B cell (primary cell): ENCODE measurements at regions not wholly inside any gene's neighbourhood (a gene's known extent, or its start where the extent isn't known, plus 50 kb on each side); places are given as distances from the start of the nearest gene placed in this dataset.

Experiments
- ATAC-seq: fragments of 200-7000 bp; cut with Tn5 transposase; one replicate; pipeline ENCODE4 v1.10.0; 2021; ENCODE audit warnings: low read depth, mild to moderate bottlenecking, moderate number of reproducible peaks, moderate library complexity
- CTCF ChIA-PET: fragments of 350-600 bp; sonication (Branson Sonifier 250); formaldehyde crosslinking; loops from one replicate; lab custom pipeline; 2021; ENCODE audit warnings: antibody characterized with exemption, inconsistent platforms; lab: Charles Lee
- POLR2A ChIA-PET: fragments of 350-600 bp; sonication (Branson Sonifier 250); formaldehyde crosslinking; loops from one replicate; lab custom pipeline; 2021; ENCODE audit warnings: antibody characterized with exemption; lab: Charles Lee
- DNase-seq: peaks from one replicate; pipeline ENCODE4 v3.0.0; 2013
- H2AFZ ChIP-seq: 2 replicates; pipeline ENCODE4 v1.6.1; 2012; ENCODE audit warnings: mild to moderate bottlenecking, low read depth, low read length; ENCODE audit not compliant: insufficient read depth, poor library complexity, severe bottlenecking
- H3K27ac ChIP-seq, 2 donors: 1 replicate in 1 of 2; 2 replicates in 1 of 2; pipeline ENCODE4 v1.5.1; 2012 to 2013; ENCODE audit warnings: low read length in 2 of 2, mild to moderate bottlenecking in 2 of 2, moderate library complexity in 1 of 2
- H3K27me3 ChIP-seq, 4 experiments: fragments of 200-600 bp in 1 of 4; sonication (generic) in 1 of 4; replicated peaks in 1 of 4; 1 replicate in 2 of 4; 2 replicates in 2 of 4; pipeline versions ENCODE4 v1.6.1 to v1.7.0; 2013 to 2016; ENCODE audit warnings: low read length in 3 of 4, mild to moderate bottlenecking in 2 of 4, mixed read lengths in 1 of 4, moderate library complexity in 1 of 4; ENCODE audit not compliant: insufficient read depth in 4 of 4, control insufficient read depth in 3 of 4; ENCODE audit errors: control extremely low read depth in 1 of 4
- H3K36me3 ChIP-seq, 2 experiments: replicated peaks in 1 of 2; 1 replicate in 1 of 2; 2 replicates in 1 of 2; pipeline versions ENCODE4 v1.6.1 to v1.7.1; 2013; ENCODE audit warnings: low read length in 1 of 2; ENCODE audit not compliant: insufficient read depth in 2 of 2, control insufficient read depth in 1 of 2; ENCODE audit errors: control extremely low read depth in 1 of 2, extremely low read depth in 1 of 2
- H3K4me1 ChIP-seq, 2 donors: fragments of 200-600 bp in 1 of 2; sonication (generic) in 1 of 2; 1 replicate in 1 of 2; 2 replicates in 1 of 2; pipeline versions ENCODE4 v1.5.1 to v1.6.1; 2013 to 2017; ENCODE audit warnings: low read length in 2 of 2; ENCODE audit not compliant: control insufficient read depth in 2 of 2, insufficient read depth in 2 of 2
- H3K4me2 ChIP-seq: replicated peaks from 2 replicates; pipeline ENCODE3; 2012; ENCODE audit warnings: mild to moderate bottlenecking, low read depth, low read length; ENCODE audit not compliant: poor library complexity, severe bottlenecking
- H3K4me3 ChIP-seq, 5 experiments: fragments of 200-600 bp in 1 of 5; sonication (generic) in 1 of 5; 1 replicate in 3 of 5; 2 replicates in 2 of 5; pipeline versions ENCODE4 v1.5.1 to v1.7.0; 2011 to 2016; ENCODE audit warnings: low read length in 4 of 5, mild to moderate bottlenecking in 4 of 5, low read depth in 2 of 5, control low read depth in 1 of 5, moderate library complexity in 1 of 5; ENCODE audit not compliant: insufficient read depth in 1 of 5; ENCODE audit errors: control extremely low read depth in 1 of 5, extremely low read depth in 1 of 5
- H3K79me2 ChIP-seq: fragments of 200-600 bp; sonication (generic); one replicate; pipeline ENCODE4 v1.6.0; 2016; ENCODE audit warnings: low read length; ENCODE audit not compliant: control insufficient read depth, insufficient read depth
- H3K9ac ChIP-seq: fragments of 200-600 bp; sonication (generic); 2 replicates; pipeline ENCODE4 v1.6.1; 2017; ENCODE audit warnings: mild to moderate bottlenecking, low read length, moderate library complexity
- H3K9me3 ChIP-seq, 3 donors: one replicate each; pipeline versions ENCODE4 v1.6.1 to v1.7.1; 2013; ENCODE audit warnings: low read length in 2 of 3; ENCODE audit not compliant: control insufficient read depth in 2 of 3, insufficient read depth in 1 of 3; ENCODE audit errors: control extremely low read depth in 1 of 3
- H4K20me1 ChIP-seq: 2 replicates; pipeline ENCODE4 v1.6.0; 2012; ENCODE audit warnings: mild to moderate bottlenecking, low read length; ENCODE audit not compliant: insufficient read depth, control insufficient read depth, poor library complexity, severe bottlenecking
- H3K27ac Mint-ChIP-seq: one replicate; pipeline ENCODE4 v1.8.0; 2021; ENCODE audit warnings: mixed read lengths
- H3K27me3 Mint-ChIP-seq: one replicate; pipeline ENCODE4 v1.8.0; 2021; ENCODE audit warnings: mixed read lengths
- H3K4me1 Mint-ChIP-seq: one replicate; pipeline ENCODE4 v1.8.0; 2021; ENCODE audit warnings: mixed read lengths
- H3K4me3 Mint-ChIP-seq: one replicate; pipeline ENCODE4 v1.8.0; 2021; ENCODE audit warnings: mixed read lengths
- H3K9me3 Mint-ChIP-seq: one replicate; pipeline ENCODE4 v1.8.0; 2022; ENCODE audit warnings: mixed read lengths; ENCODE audit not compliant: insufficient read depth
- EZH2 ChIP-seq: IDR thresholded peaks from 2 replicates; pipeline ENCODE4 v1.6.1; 2012; ENCODE audit warnings: borderline replicate concordance, low read depth, mild to moderate bottlenecking, moderate library complexity, low read length; ENCODE audit not compliant: insufficient read depth, poor library complexity, severe bottlenecking
- WGBS: methylation state at CpG from one replicate; pipeline ENCODE4 v1.1.5; 2013; ENCODE audit warnings: missing lambda C conversion rate; ENCODE audit not compliant: insufficient coverage; 5-methylcytosine and 5-hydroxymethylcytosine counted together
- intact Hi-C: fragments of 100-400 bp; cut with micrococcal nuclease; formaldehyde crosslinking; loops from one replicate; pipeline ENCODE4 v1.10.0; 2022
- TF ChIP-seq, protein P1 (sequence below): fragments of 200-600 bp; IDR thresholded peaks from one replicate; pipeline ENCODE4 v1.8.0; 2022; ENCODE audit warnings: antibody characterized with exemption, mild to moderate bottlenecking

DNA sequence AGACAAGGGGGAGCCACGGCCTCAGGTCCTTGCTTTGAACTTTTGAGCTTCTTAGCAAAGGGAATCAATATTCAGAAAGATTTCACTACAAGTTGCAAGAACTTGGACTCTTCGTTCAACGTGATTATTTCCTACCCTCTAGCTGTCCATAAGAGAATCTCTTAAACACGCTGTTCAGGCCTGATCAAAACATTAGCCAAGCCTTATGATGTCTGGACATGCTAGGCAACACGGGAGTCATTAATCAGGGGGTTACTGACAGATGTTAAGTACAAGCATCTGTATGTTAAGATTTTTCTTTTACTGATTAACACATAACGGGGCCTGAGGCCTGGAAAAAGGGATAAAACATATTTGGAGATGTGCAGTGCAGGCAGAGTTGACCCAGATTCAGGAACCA, 138.9 kb upstream of the IL1RAPL2 start:
- intact Hi-C loops: no loop called here
- TF ChIP-seq EZH2: no peak
- TF ChIP-seq, protein P1, sequence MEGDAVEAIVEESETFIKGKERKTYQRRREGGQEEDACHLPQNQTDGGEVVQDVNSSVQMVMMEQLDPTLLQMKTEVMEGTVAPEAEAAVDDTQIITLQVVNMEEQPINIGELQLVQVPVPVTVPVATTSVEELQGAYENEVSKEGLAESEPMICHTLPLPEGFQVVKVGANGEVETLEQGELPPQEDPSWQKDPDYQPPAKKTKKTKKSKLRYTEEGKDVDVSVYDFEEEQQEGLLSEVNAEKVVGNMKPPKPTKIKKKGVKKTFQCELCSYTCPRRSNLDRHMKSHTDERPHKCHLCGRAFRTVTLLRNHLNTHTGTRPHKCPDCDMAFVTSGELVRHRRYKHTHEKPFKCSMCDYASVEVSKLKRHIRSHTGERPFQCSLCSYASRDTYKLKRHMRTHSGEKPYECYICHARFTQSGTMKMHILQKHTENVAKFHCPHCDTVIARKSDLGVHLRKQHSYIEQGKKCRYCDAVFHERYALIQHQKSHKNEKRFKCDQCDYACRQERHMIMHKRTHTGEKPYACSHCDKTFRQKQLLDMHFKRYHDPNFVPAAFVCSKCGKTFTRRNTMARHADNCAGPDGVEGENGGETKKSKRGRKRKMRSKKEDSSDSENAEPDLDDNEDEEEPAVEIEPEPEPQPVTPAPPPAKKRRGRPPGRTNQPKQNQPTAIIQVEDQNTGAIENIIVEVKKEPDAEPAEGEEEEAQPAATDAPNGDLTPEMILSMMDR: no peak
- no CpG with 5 or more reads among the region's 6 CpGs for WGBS
- H3K27me3 ChIP-seq: no peaks in the 10 kb centered on the region
- Mint-ChIP-seq H3K27me3 (no peaks in the 10 kb centered on the region), H3K4me1 (no peaks in the 10 kb centered on the region), H3K27ac (no peak overlapping the region), H3K9me3 (no peaks in the 10 kb centered on the region), H3K4me3 (no peak overlapping the region)
- H3K9ac ChIP-seq: no peak overlapping the region
- no peak overlapping the region for H2AFZ ChIP-seq
- CTCF ChIA-PET: no interaction called here
- H4K20me1 ChIP-seq: no peaks in the 10 kb centered on the region
- H3K9me3 ChIP-seq: no peaks in the 10 kb centered on the region
- H3K79me2 ChIP-seq: no peaks in the 10 kb centered on the region
- H3K4me1 ChIP-seq: no peaks in the 10 kb centered on the region
- H3K4me3 ChIP-seq: no peak overlapping the region
- H3K27ac ChIP-seq: no peak overlapping the region
- no peaks in the 10 kb centered on the region for H3K36me3 ChIP-seq
- ATAC-seq (no peak), DNase-seq (no peak)
- no peak overlapping the region for H3K4me2 ChIP-seq
- POLR2A ChIA-PET: no interaction called here

DNA sequence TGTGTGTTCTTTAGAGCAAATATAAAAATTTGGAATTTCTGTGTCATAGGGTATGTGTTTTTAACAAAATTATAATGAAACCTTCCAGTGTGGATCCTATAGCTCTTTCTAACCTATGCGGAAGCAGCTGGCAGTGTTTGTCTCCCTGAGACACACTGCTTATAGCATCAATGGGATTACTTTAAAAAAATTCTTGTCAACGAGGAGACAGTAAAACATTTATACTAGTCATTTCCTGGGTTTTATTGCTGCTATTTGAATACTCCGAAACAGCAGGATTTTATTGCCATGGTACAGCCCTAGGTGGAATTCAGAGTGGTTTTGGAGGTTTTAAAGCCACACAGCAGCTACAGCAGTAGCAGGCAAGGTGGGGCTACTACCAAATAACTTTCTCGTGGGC, 145.1 kb upstream of the IL1RAPL2 start:
- Histone ChIP-seq H3K4me2 (no peak overlapping the region), H4K20me1 (no peaks in the 10 kb centered on the region), H3K9ac (no peak overlapping the region), H3K27ac (no peak overlapping the region), H3K4me1 (no peaks in the 10 kb centered on the region), H3K27me3 (no peaks in the 10 kb centered on the region), H3K4me3 (no peak overlapping the region), H3K36me3 (no peaks in the 10 kb centered on the region), H2AFZ (no peak overlapping the region), H3K9me3 (no peaks in the 10 kb centered on the region), H3K79me2 (no peaks in the 10 kb centered on the region)
- intact Hi-C loops: no loop called here
- Mint-ChIP-seq H3K27me3 (no peaks in the 10 kb centered on the region), H3K27ac (no peak overlapping the region), H3K4me1 (no peaks in the 10 kb centered on the region), H3K4me3 (no peak overlapping the region), H3K9me3 (no peaks in the 10 kb centered on the region)
- POLR2A ChIA-PET: no interaction called here
- TF ChIP-seq, protein P1: no peak
- no peak for TF ChIP-seq EZH2
- DNase-seq: no peak
- no peak for ATAC-seq
- CTCF ChIA-PET: no interaction called here
- no CpG with 5 or more reads among the region's 4 CpGs for WGBS
